ENCODE measurements at regions not wholly inside any gene's neighbourhood (a gene's known extent, or its start where the extent isn't known, plus 50 kb on each side); places are given as distances from the start of the nearest gene placed in this dataset.

DNA sequence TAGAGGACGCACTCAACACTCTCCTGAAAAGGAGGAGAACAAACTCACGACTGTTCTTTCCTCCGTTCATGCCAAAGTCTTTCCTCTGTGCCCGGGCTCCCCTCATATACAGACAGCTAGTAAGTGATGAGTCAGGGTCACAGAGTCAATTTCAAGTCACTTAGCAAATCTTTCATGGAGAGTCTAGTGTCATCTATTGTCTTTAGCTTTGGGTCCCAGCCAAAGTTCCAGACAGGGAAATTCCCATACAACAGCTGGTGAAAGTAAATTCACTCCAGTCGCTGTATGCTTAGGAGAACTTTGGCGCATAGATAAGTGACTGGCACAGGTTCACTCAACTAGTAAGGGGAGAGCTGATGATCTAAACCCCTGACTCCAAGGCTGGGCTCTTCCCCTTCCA is 226.5 kb downstream of the MID1 start:
- DNase-seq, result no peak

GRCh38 chrX:10395179-10395578 is 225.2 kb downstream of the MID1 start:
- no peak for DNase-seq
